ENCODE measurements at regions not wholly inside any gene's neighbourhood (a gene's known extent, or its start where the extent isn't known, plus 50 kb on each side); places are given as distances from the start of the nearest gene placed in this dataset.
"Not testable (repeated sequence)": the region's sequence is repeated elsewhere in the genome, so short reads cannot be mapped to it uniquely, and the experiment has no call there.

DNA sequence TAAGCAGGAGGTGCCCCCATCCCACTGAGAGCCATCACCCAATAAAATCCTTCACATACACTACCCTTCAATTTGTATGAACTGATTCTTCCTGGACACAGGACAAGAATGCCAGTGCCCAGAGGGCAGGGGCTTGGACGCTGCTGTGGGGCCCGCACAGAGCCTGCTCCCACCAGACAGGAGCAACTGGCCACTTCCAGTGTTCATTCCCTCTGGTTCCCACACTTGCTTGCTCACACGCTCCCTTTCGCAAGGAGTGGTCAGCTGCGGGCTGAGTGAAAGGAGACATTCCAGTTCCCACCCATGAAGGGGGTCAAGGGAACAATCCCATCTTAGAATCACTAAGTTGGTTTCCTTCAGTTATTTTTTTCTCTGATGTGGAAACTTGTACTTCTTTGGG lies 314.5 kb upstream of the ACO1 start:
- no peak for DNase-seq (ENCODE audit: low read depth)
- Histone ChIP-seq H3K4me3 (ENCODE audit: low read length) (no peak overlapping the region), H3K27me3 (replicated peaks; ENCODE audit: control insufficient read depth, insufficient read depth, low read length) (no peaks in the 10 kb centered on the region), H3K9me3 (ENCODE audit: control insufficient read depth, low read length) (no peaks in the 10 kb centered on the region), H3K9ac (ENCODE audit: low read length) (no peak overlapping the region), H3K36me3 (ENCODE audit: control insufficient read depth, insufficient read depth, low read length, severe bottlenecking) (no peaks in the 10 kb centered on the region), H3K4me1 (ENCODE audit: control insufficient read depth, insufficient read depth, low read length) (no peaks in the 10 kb centered on the region)

DNA sequence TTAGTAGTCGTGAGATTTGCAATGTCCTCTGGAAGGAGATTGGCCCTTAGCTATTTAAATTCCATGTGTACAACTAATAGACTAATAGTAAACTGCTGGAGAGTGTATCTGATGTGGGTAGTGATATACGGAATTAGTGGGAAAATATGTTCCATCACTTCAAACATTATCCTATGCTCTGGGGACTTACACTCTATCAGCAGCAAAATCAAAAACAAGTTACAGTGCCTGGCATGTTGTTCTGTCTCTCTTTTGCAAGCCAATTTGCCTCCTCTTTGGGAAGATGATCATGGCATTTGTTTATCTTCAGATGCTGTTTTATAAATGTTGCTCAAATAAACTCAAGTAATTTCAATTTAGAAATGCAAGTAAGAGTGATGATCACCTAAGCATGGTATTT lies 311.9 kb upstream of the ACO1 start:
- H3K9me3 ChIP-seq (ENCODE audit: control insufficient read depth, low read length), result no peaks in the 10 kb centered on the region

DNA sequence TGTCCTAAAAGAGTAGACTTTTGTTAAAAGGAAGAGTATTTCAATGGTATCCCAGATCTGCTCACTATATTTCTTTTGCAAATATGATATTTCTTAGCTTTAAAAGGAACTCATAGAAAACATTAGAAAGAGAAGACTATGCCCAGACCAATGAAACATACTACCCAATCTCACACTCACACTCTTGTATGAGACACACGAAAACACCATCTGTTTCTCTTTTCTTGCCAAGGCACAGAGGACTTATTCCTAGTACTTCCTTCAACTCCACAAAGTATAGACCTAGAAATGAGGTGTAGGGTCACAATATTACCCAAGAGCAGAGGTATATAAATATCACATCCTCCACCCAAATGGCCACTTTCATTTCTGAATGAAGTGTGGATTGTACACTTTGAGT lies 292.4 kb upstream of the ACO1 start:
- Histone ChIP-seq H3K36me3 (ENCODE audit: control insufficient read depth, insufficient read depth, low read length, severe bottlenecking) (no peaks in the 10 kb centered on the region), H3K4me1 (ENCODE audit: control insufficient read depth, insufficient read depth, low read length) (no peaks in the 10 kb centered on the region), H3K9me3 (ENCODE audit: control insufficient read depth, low read length) (peaks cover 3% of the 10 kb centered on the region), H3K9ac (ENCODE audit: low read length) (no peak overlapping the region), H3K27me3 (replicated peaks; ENCODE audit: control insufficient read depth, insufficient read depth, low read length) (no peaks in the 10 kb centered on the region), H3K4me3 (ENCODE audit: low read length) (no peak overlapping the region)
- DNase-seq (ENCODE audit: low read depth), result no peak

More for the DNA sequence above, 311.9 kb upstream of the ACO1 start:
- no peaks in the 10 kb centered on the region for H3K36me3 ChIP-seq (ENCODE audit: control insufficient read depth, insufficient read depth, low read length, severe bottlenecking)
- H3K27me3 ChIP-seq (replicated peaks; ENCODE audit: control insufficient read depth, insufficient read depth, low read length), result no peaks in the 10 kb centered on the region
- H3K9ac ChIP-seq (ENCODE audit: low read length), result no peak overlapping the region
- no peak overlapping the region for H3K4me3 ChIP-seq (ENCODE audit: low read length)
- no peak for DNase-seq (ENCODE audit: low read depth)
- no peaks in the 10 kb centered on the region for H3K4me1 ChIP-seq (ENCODE audit: control insufficient read depth, insufficient read depth, low read length)

GRCh38 chr9:32117291-32117690 lies 267.2 kb upstream of the ACO1 start:
- Histone ChIP-seq H3K36me3 (ENCODE audit: control insufficient read depth, insufficient read depth, low read length, severe bottlenecking) (no peaks in the 10 kb centered on the region), H3K9me3 (ENCODE audit: control insufficient read depth, low read length) (no peaks in the 10 kb centered on the region), H3K4me3 (ENCODE audit: low read length) (no peak overlapping the region), H3K27me3 (replicated peaks; ENCODE audit: control insufficient read depth, insufficient read depth, low read length) (no peaks in the 10 kb centered on the region), H3K4me1 (ENCODE audit: control insufficient read depth, insufficient read depth, low read length) (no peaks in the 10 kb centered on the region), H3K9ac (ENCODE audit: low read length) (no peak overlapping the region)
- no peak for DNase-seq (ENCODE audit: low read depth)

- Histone ChIP-seq H3K9ac (ENCODE audit: low read length) (no peak overlapping the region), H3K36me3 (ENCODE audit: control insufficient read depth, insufficient read depth, low read length, severe bottlenecking) (no peaks in the 10 kb centered on the region), H3K4me3 (ENCODE audit: low read length) (no peak overlapping the region), H3K9me3 (ENCODE audit: control insufficient read depth, low read length) (no peaks in the 10 kb centered on the region), H3K4me1 (ENCODE audit: control insufficient read depth, insufficient read depth, low read length) (no peaks in the 10 kb centered on the region), H3K27me3 (replicated peaks; ENCODE audit: control insufficient read depth, insufficient read depth, low read length) (no peaks in the 10 kb centered on the region)
- DNase-seq (ENCODE audit: low read depth), result no peak
Measured at GRCh38 chr9:32128546-32128945, 255.9 kb upstream of the ACO1 start.

- H3K4me1 ChIP-seq (ENCODE audit: control insufficient read depth, insufficient read depth, low read length); H3K36me3 ChIP-seq (ENCODE audit: control insufficient read depth, insufficient read depth, low read length, severe bottlenecking); H3K9me3 ChIP-seq (ENCODE audit: control insufficient read depth, low read length); DNase-seq (ENCODE audit: low read depth); H3K27me3 ChIP-seq (replicated peaks; ENCODE audit: control insufficient read depth, insufficient read depth, low read length); H3K4me3 ChIP-seq (ENCODE audit: low read length); H3K9ac ChIP-seq (ENCODE audit: low read length): not testable (repeated sequence)
Measured at GRCh38 chr9:32130709-32131108, 253.7 kb upstream of the ACO1 start.

DNA sequence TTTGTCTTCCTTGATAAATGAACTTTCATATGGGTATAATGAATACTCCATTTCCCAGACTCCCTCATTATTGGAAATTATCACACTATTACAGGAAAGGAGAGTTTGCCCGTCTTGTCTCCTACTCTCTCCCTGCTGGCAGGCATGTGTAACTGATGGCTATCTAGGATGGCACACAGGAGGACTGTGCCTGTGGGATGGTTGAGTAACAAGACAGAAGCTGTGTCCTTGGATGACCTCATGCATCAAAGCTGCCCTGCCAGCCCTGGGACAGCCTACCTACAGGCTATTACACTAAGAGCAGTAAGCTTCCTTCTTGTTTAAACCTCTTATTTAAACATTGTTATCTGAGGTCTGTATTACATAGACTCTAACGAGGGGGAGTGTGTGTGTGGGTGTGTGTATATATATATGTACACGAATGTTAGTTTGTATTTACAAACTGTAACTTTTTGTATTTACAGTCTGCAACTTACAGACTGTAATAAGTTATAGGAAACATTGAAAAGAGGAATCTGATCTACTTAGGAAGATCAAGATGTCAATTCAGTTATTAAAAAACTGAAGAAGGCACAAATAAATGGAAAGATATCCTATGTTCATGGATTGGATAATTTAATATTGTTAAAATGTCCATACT lies 247.6 kb upstream of the ACO1 start:
- Histone ChIP-seq H3K27me3 (replicated peaks; ENCODE audit: control insufficient read depth, insufficient read depth, low read length) (no peaks in the 10 kb centered on the region), H3K36me3 (ENCODE audit: control insufficient read depth, insufficient read depth, low read length, severe bottlenecking) (no peaks in the 10 kb centered on the region), H3K9ac (ENCODE audit: low read length) (no peak overlapping the region), H3K4me1 (ENCODE audit: control insufficient read depth, insufficient read depth, low read length) (no peaks in the 10 kb centered on the region), H3K9me3 (ENCODE audit: control insufficient read depth, low read length) (peaks cover 4% of the 10 kb centered on the region), H3K4me3 (ENCODE audit: low read length) (no peak overlapping the region)
- DNase-seq (ENCODE audit: low read depth), result no peak

DNA sequence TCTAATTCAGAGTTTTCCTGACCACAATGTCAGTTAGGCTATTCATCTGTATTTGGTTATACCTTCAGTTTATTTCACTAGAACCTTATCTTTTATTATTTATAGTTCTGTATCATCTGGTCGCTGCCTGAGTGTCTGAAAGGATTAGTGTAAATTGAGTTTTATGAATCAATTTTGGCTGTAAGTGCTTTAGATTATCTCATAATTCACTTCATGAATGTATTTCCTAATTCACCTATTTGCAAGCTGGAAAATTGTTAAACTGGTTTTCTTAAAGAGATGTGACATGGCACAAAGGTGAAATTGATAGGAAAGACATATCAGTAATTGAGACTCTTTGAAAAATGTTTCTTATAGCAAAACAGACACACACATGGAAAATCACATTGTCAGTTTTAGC lies 242.4 kb upstream of the ACO1 start:
- no peak overlapping the region for H3K9ac ChIP-seq (ENCODE audit: low read length)
- no peak for DNase-seq (ENCODE audit: low read depth)

GRCh38 chr9:32148553-32148952 lies 235.9 kb upstream of the ACO1 start:
- H3K4me3 ChIP-seq (ENCODE audit: low read length); H3K27me3 ChIP-seq (replicated peaks; ENCODE audit: control insufficient read depth, insufficient read depth, low read length); H3K36me3 ChIP-seq (ENCODE audit: control insufficient read depth, insufficient read depth, low read length, severe bottlenecking); H3K9ac ChIP-seq (ENCODE audit: low read length); H3K9me3 ChIP-seq (ENCODE audit: control insufficient read depth, low read length); H3K4me1 ChIP-seq (ENCODE audit: control insufficient read depth, insufficient read depth, low read length); DNase-seq (ENCODE audit: low read depth): not testable (repeated sequence)

More for the DNA sequence above, 242.4 kb upstream of the ACO1 start:
- Histone ChIP-seq H3K36me3 (ENCODE audit: control insufficient read depth, insufficient read depth, low read length, severe bottlenecking) (no peaks in the 10 kb centered on the region), H3K27me3 (replicated peaks; ENCODE audit: control insufficient read depth, insufficient read depth, low read length) (no peaks in the 10 kb centered on the region), H3K9me3 (ENCODE audit: control insufficient read depth, low read length) (peaks cover 4% of the 10 kb centered on the region), H3K4me3 (ENCODE audit: low read length) (no peak overlapping the region), H3K4me1 (ENCODE audit: control insufficient read depth, insufficient read depth, low read length) (no peaks in the 10 kb centered on the region)

DNA sequence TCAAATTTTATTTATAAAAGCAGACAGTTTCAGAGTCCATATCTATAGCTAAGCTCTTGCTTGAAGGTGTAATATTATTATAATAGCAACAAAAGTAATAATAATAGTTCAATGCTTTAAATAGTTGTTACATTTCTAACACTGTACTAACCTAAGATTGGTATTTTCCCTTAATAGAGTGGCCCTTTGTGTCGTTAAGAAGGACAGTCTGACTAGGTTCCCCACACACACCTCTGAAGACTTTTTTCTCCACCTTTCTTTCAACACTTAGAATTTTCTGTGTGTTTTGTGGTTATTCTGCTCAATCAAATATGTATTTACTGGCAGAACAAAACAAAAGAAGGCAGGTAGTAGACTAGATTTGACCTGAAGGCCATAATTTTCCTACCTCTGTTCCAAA lies 223.2 kb upstream of the ACO1 start:
- Histone ChIP-seq H3K4me1 (ENCODE audit: control insufficient read depth, insufficient read depth, low read length) (peaks cover 8% of the 10 kb centered on the region), H3K36me3 (ENCODE audit: control insufficient read depth, insufficient read depth, low read length, severe bottlenecking) (no peaks in the 10 kb centered on the region), H3K9me3 (ENCODE audit: control insufficient read depth, low read length) (no peaks in the 10 kb centered on the region), H3K27me3 (replicated peaks; ENCODE audit: control insufficient read depth, insufficient read depth, low read length) (no peaks in the 10 kb centered on the region), H3K9ac (ENCODE audit: low read length) (no peak overlapping the region), H3K4me3 (ENCODE audit: low read length) (no peak overlapping the region)
- no peak for DNase-seq (ENCODE audit: low read depth)

- H3K4me1 ChIP-seq (ENCODE audit: control insufficient read depth, insufficient read depth, low read length), result peaks cover 8% of the 10 kb centered on the region
- H3K36me3 ChIP-seq (ENCODE audit: control insufficient read depth, insufficient read depth, low read length, severe bottlenecking), result no peaks in the 10 kb centered on the region
- no peak overlapping the region for H3K9ac ChIP-seq (ENCODE audit: low read length)
- no peaks in the 10 kb centered on the region for H3K9me3 ChIP-seq (ENCODE audit: control insufficient read depth, low read length)
- no peak for DNase-seq (ENCODE audit: low read depth)
- H3K27me3 ChIP-seq (replicated peaks; ENCODE audit: control insufficient read depth, insufficient read depth, low read length), result no peaks in the 10 kb centered on the region
- no peak overlapping the region for H3K4me3 ChIP-seq (ENCODE audit: low read length)
Measured at GRCh38 chr9:32161720-32162119, 222.7 kb upstream of the ACO1 start.

DNA sequence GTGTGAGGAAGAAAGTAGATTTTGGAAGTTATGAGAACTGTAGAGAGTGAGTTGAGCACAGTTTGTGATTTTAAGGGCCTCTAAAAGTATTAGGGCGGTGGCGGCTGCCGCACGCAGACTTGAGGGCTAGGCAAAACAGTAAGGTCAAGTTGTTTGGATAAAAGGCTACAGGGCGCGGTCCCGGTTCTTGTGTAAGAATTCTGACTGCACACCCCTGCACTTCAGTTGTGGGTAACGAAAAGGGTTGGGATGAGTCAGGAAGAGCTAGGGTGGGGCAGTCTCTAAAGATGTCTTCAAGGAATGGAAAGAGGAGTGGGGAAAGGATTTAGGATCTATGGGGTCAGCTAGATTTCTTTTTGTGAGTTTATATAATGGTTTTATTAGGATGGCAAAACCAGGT lies 218.1 kb upstream of the ACO1 start:
- not testable (repeated sequence) for H3K27me3 ChIP-seq (replicated peaks; ENCODE audit: control insufficient read depth, insufficient read depth, low read length); H3K4me1 ChIP-seq (ENCODE audit: control insufficient read depth, insufficient read depth, low read length); H3K9me3 ChIP-seq (ENCODE audit: control insufficient read depth, low read length); H3K4me3 ChIP-seq (ENCODE audit: low read length); H3K9ac ChIP-seq (ENCODE audit: low read length); DNase-seq (ENCODE audit: low read depth); H3K36me3 ChIP-seq (ENCODE audit: control insufficient read depth, insufficient read depth, low read length, severe bottlenecking)

Measured in adipocyte (in vitro differentiated cells).